ENCODE measurements at regions not wholly inside any gene's neighbourhood (a gene's known extent, or its start where the extent isn't known, plus 50 kb on each side); places are given as distances from the start of the nearest gene placed in this dataset.

DNA sequence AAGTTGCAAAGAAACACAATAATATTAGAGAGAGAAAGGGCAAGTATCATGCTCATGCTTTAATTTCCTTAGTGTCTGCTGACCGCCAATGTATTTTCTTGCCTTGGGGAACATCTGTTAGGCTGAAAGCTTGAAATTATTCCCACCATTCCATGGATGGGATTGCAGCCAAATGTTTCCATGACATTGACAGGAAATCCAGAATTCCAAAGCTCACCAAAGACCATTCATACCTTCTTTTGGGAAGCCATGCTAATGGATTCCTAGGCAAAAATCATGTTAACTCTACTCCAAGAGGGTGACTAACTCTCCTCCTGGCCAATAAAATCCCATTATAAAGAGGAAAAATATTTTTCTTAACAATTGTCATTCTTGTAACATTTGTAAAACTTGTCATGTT is 661.4 kb upstream of the FAT3 start:
- H3K4me3 Mint-ChIP-seq = no peak overlapping the region
- intact Hi-C loops (cut with micrococcal nuclease) = no loop called here
- H3K4me3 ChIP-seq (replicated peaks in 1 of 3; ENCODE audit: low read depth in 2 of 3, low read length in 3 of 3) = no peak overlapping the region
- WGBS (ENCODE audit: insufficient coverage) = no CpG with 5 or more reads among the region's 1 CpG
- no peak overlapping the region for H2AFZ ChIP-seq (ENCODE audit: insufficient read depth, low read depth, low read length, poor library complexity, severe bottlenecking)
- TF ChIP-seq, protein P1, sequence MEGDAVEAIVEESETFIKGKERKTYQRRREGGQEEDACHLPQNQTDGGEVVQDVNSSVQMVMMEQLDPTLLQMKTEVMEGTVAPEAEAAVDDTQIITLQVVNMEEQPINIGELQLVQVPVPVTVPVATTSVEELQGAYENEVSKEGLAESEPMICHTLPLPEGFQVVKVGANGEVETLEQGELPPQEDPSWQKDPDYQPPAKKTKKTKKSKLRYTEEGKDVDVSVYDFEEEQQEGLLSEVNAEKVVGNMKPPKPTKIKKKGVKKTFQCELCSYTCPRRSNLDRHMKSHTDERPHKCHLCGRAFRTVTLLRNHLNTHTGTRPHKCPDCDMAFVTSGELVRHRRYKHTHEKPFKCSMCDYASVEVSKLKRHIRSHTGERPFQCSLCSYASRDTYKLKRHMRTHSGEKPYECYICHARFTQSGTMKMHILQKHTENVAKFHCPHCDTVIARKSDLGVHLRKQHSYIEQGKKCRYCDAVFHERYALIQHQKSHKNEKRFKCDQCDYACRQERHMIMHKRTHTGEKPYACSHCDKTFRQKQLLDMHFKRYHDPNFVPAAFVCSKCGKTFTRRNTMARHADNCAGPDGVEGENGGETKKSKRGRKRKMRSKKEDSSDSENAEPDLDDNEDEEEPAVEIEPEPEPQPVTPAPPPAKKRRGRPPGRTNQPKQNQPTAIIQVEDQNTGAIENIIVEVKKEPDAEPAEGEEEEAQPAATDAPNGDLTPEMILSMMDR (IDR thresholded peaks at IDR 0.05) = no peak
- H3K27me3 ChIP-seq (ENCODE audit: control insufficient read depth in 2 of 2, insufficient read depth in 2 of 2, low read length in 2 of 2) = no peaks in the 10 kb centered on the region
- no peak overlapping the region for H3K9ac ChIP-seq (ENCODE audit: insufficient read depth, low read length, poor library complexity, severe bottlenecking)
- H3K4me1 Mint-ChIP-seq = no peaks in the 10 kb centered on the region
- no peaks in the 10 kb centered on the region for H3K9me3 ChIP-seq (replicated peaks in 1 of 2; ENCODE audit: control insufficient read depth in 1 of 2, insufficient read depth in 1 of 2, low read length in 2 of 2)
- no peak for DNase-seq
- H3K27ac ChIP-seq (ENCODE audit: low read depth in 1 of 2, low read length in 2 of 2) = no peak overlapping the region
- no peaks in the 10 kb centered on the region for H3K36me3 Mint-ChIP-seq
- H3K4me1 ChIP-seq (ENCODE audit: control insufficient read depth in 1 of 2, insufficient read depth in 2 of 2, low read length in 2 of 2) = no peaks in the 10 kb centered on the region
- peaks cover 0 to 7% (median 2%) of the 10 kb centered on the region in 7 donors for H3K9me3 Mint-ChIP-seq
- H3K27me3 Mint-ChIP-seq (ENCODE audit: low read depth in 3 of 3) = no peaks in the 10 kb centered on the region
- no peaks in the 10 kb centered on the region for H3K36me3 ChIP-seq (replicated peaks in 1 of 2; ENCODE audit: control insufficient read depth in 1 of 2, insufficient read depth in 2 of 2, low read length in 2 of 2)
- H3K27ac Mint-ChIP-seq = no peak overlapping the region
- no peaks in the 10 kb centered on the region for H3K79me2 ChIP-seq (ENCODE audit: insufficient read depth, low read length)
- no peak overlapping the region for H3K4me2 ChIP-seq (replicated peaks; ENCODE audit: extremely low read depth, low read length, poor library complexity, severe bottlenecking)
- no peaks in the 10 kb centered on the region for H4K20me1 ChIP-seq (ENCODE audit: insufficient read depth, low read length)

DNA sequence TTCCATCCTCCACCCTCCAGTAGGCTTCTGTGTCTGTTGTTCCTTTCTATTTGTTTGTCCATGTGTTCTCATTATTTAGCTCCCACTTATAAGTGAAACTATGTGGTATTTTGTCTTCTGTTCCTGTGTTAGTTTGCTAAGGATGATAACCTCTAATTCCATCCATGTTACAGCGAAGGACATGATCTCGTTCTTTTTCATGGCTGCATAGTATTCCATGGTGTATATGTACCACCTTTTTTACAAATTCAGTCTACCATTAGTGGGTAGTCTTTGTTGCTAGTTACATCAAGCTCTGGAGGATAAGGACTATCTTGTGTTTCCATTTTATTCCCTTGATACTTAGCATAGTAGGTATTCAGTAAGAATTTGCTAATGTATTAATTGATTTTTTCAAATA is 664.2 kb upstream of the FAT3 start:
- no peaks in the 10 kb centered on the region for H3K9me3 ChIP-seq (replicated peaks in 1 of 2; ENCODE audit: control insufficient read depth in 1 of 2, insufficient read depth in 1 of 2, low read length in 2 of 2)
- no peaks in the 10 kb centered on the region for H3K36me3 ChIP-seq (replicated peaks in 1 of 2; ENCODE audit: control insufficient read depth in 1 of 2, insufficient read depth in 2 of 2, low read length in 2 of 2)
- no peak overlapping the region for H3K27ac ChIP-seq (ENCODE audit: low read depth in 1 of 2, low read length in 2 of 2)
- H2AFZ ChIP-seq (ENCODE audit: insufficient read depth, low read depth, low read length, poor library complexity, severe bottlenecking) = no peak overlapping the region
- no CpG with 5 or more reads among the region's 2 CpGs for WGBS (ENCODE audit: insufficient coverage)
- TF ChIP-seq, protein P1 (IDR thresholded peaks at IDR 0.05) = no peak
- H3K4me1 Mint-ChIP-seq = no peaks in the 10 kb centered on the region
- no peaks in the 10 kb centered on the region for H3K27me3 ChIP-seq (ENCODE audit: control insufficient read depth in 2 of 2, insufficient read depth in 2 of 2, low read length in 2 of 2)
- DNase-seq = no peak
- H3K27ac Mint-ChIP-seq = no peak overlapping the region
- H3K4me3 ChIP-seq (replicated peaks in 1 of 3; ENCODE audit: low read depth in 2 of 3, low read length in 3 of 3) = no peak overlapping the region
- H3K4me1 ChIP-seq (ENCODE audit: control insufficient read depth in 1 of 2, insufficient read depth in 2 of 2, low read length in 2 of 2) = no peaks in the 10 kb centered on the region
- no peaks in the 10 kb centered on the region for H3K36me3 Mint-ChIP-seq
- no peaks in the 10 kb centered on the region for H4K20me1 ChIP-seq (ENCODE audit: insufficient read depth, low read length)
- no peaks in the 10 kb centered on the region for H3K79me2 ChIP-seq (ENCODE audit: insufficient read depth, low read length)
- no peak overlapping the region for H3K4me3 Mint-ChIP-seq
- H3K4me2 ChIP-seq (replicated peaks; ENCODE audit: extremely low read depth, low read length, poor library complexity, severe bottlenecking) = no peak overlapping the region
- no peaks in the 10 kb centered on the region for H3K27me3 Mint-ChIP-seq (ENCODE audit: low read depth in 3 of 3)
- intact Hi-C loops (cut with micrococcal nuclease) = no loop called here
- no peak overlapping the region for H3K9ac ChIP-seq (ENCODE audit: insufficient read depth, low read length, poor library complexity, severe bottlenecking)
- H3K9me3 Mint-ChIP-seq = peaks cover 0 to 7% (median 2%) of the 10 kb centered on the region in 7 donors

All from CD14-positive monocyte (primary cell).